SK-N-SH (cell line): ENCODE measurements at regions not wholly inside any gene's neighbourhood (a gene's known extent, or its start where the extent isn't known, plus 50 kb on each side); places are given as distances from the start of the nearest gene placed in this dataset.

ENCODE experiments used
- CTCF ChIA-PET: fragments of 300-600, 350-600 bp; formaldehyde crosslinking; extraction: SDS; loops from one replicate; lab custom pipeline; 2021; lab: Yijun Ruan, JAX
- POLR2A ChIA-PET: fragments of 350-600 bp; sonication (Branson Sonifier 250); formaldehyde crosslinking; extraction: SDS; loops from one replicate; lab custom pipeline; 2020; ENCODE audit warnings: antibody characterized with exemption, inconsistent platforms; lab: Yijun Ruan, JAX
- DNase-seq: peaks from one replicate; pipeline ENCODE4 v3.0.0; 2012
- H2AFZ ChIP-seq: fragments of 200-600 bp; sonication (generic); 2 replicates; pipeline ENCODE4 v1.8.1; 2016; ENCODE audit warnings: antibody characterized with exemption, mild to moderate bottlenecking, low read depth
- H3F3A ChIP-seq: fragments of 200-600 bp; sonication (generic); replicated peaks from 2 replicates; pipeline ENCODE3; 2016; ENCODE audit warnings: antibody characterized with exemption, mild to moderate bottlenecking; ENCODE audit not compliant: insufficient read depth
- H3K27ac ChIP-seq, 2 experiments: fragments of 200-500 bp in 1 of 2; fragments of 200-600 bp in 1 of 2; sonication (Bioruptor generic) in 1 of 2; sonication (generic), shearing (Covaris generic) in 1 of 2; 2 replicates each; pipeline versions ENCODE4 v1.5.1 to v1.6.1; 2014 to 2016; ENCODE audit warnings: low read depth in 2 of 2, inconsistent platforms in 1 of 2, low read length in 1 of 2, mild to moderate bottlenecking in 1 of 2, mixed read lengths in 1 of 2
- H3K27me3 ChIP-seq: fragments of 200-600 bp; sonication (generic), shearing (Covaris generic); 2 replicates; pipeline ENCODE4 v1.6.1; 2016; ENCODE audit warnings: mixed run types; ENCODE audit not compliant: insufficient read depth
- H3K36me3 ChIP-seq, 2 experiments: fragments of 200-500 bp in 1 of 2; fragments of 200-600 bp in 1 of 2; sonication (Bioruptor generic) in 1 of 2; sonication (generic) in 1 of 2; replicated peaks in 1 of 2; 2 replicates each; pipeline versions ENCODE3 to v1.5.1; 2014 to 2016; ENCODE audit warnings: low read length in 1 of 2, mild to moderate bottlenecking in 1 of 2; ENCODE audit not compliant: insufficient read depth in 2 of 2, control insufficient read depth in 1 of 2
- H3K4me1 ChIP-seq, 2 experiments: fragments of 200-500 bp in 1 of 2; fragments of 200-600 bp in 1 of 2; sonication (Bioruptor generic) in 1 of 2; sonication (generic), shearing (Covaris generic) in 1 of 2; 2 replicates each; pipeline versions ENCODE4 v1.5.1 to v1.6.1; 2014 to 2016; ENCODE audit warnings: low read depth in 1 of 2, low read length in 1 of 2, mixed run types in 1 of 2; ENCODE audit not compliant: insufficient read depth in 2 of 2, control insufficient read depth in 1 of 2
- H3K4me2 ChIP-seq: fragments of 200-600 bp; sonication (generic), shearing (Covaris generic); 2 replicates; pipeline ENCODE4 v1.6.1; 2017; ENCODE audit warnings: mixed run types
- H3K4me3 ChIP-seq, 2 experiments: fragments of 200-500 bp in 1 of 2; fragments of 200-600 bp in 1 of 2; sonication (Bioruptor generic) in 1 of 2; sonication (generic), shearing (Covaris generic) in 1 of 2; 2 replicates each; pipeline versions ENCODE4 v1.5.1 to v1.8.1; 2014 to 2016; ENCODE audit warnings: low read depth in 2 of 2, inconsistent platforms in 1 of 2, low read length in 1 of 2, mild to moderate bottlenecking in 1 of 2, mixed read lengths in 1 of 2, moderate library complexity in 1 of 2
- H3K79me2 ChIP-seq: fragments of 200-600 bp; sonication (generic); 2 replicates; pipeline ENCODE4 v1.8.1; 2017; ENCODE audit warnings: mild to moderate bottlenecking; ENCODE audit not compliant: insufficient read depth
- H3K9ac ChIP-seq: fragments of 200-600 bp; sonication (generic); 2 replicates; pipeline ENCODE4 v1.6.1; 2017; ENCODE audit warnings: mixed run types
- H3K9me2 ChIP-seq: fragments of 200-600 bp; sonication (generic); 2 replicates; pipeline ENCODE4 v1.6.1; 2017; ENCODE audit warnings: mixed run types
- H3K9me3 ChIP-seq: fragments of 200-600 bp; sonication (generic); 2 replicates; pipeline ENCODE4 v1.6.1; 2017; ENCODE audit warnings: mixed run types, mild to moderate bottlenecking, moderate library complexity
- H4K20me1 ChIP-seq: fragments of 200-600 bp; sonication (generic); 2 replicates; pipeline ENCODE4 v1.6.1; 2017; ENCODE audit warnings: mild to moderate bottlenecking, mixed run types; ENCODE audit not compliant: insufficient read depth
- CTCF ChIP-seq: fragments of 200-600 bp; sonication (generic); IDR thresholded peaks from 2 replicates; pipeline ENCODE4 v1.6.1; 2017; ENCODE audit warnings: antibody characterized with exemption, mild to moderate bottlenecking, moderate library complexity
- ELF1 ChIP-seq: IDR thresholded peaks from 2 replicates; pipeline ENCODE4 v1.4.0; 2012
- EP300 ChIP-seq, 2 experiments: IDR thresholded peaks; 2 replicates each; pipeline versions ENCODE4 v1.4.0 to v1.6.1; 2012; ENCODE audit warnings: borderline replicate concordance in 1 of 2, low read depth in 1 of 2, low read length in 1 of 2
- FOSL2 ChIP-seq: IDR thresholded peaks from 2 replicates; pipeline ENCODE4 v1.4.0; 2012; ENCODE audit warnings: low read depth, mild to moderate bottlenecking, moderate library complexity, borderline replicate concordance
- FOXJ3 ChIP-seq: sonication (generic); formaldehyde crosslinking; IDR thresholded peaks from 2 replicates; pipeline ENCODE4 v1.5.1; 2020; ENCODE audit warnings: mild to moderate bottlenecking, missing genetic modification reagents
- GABPA ChIP-seq: IDR thresholded peaks from 2 replicates; pipeline ENCODE4 v1.4.0; 2012; ENCODE audit warnings: low read depth, mild to moderate bottlenecking
- GATA2 ChIP-seq: sonication (generic); formaldehyde crosslinking; IDR thresholded peaks from 2 replicates; pipeline ENCODE4 v1.5.0; 2020; ENCODE audit warnings: mild to moderate bottlenecking, missing genetic modification reagents
- MEF2A ChIP-seq: IDR thresholded peaks from 2 replicates; pipeline ENCODE4 v1.4.0; 2012; ENCODE audit warnings: low read depth, borderline replicate concordance
- MXI1 ChIP-seq: IDR thresholded peaks from 2 replicates; pipeline ENCODE4 v1.6.1; 2012; ENCODE audit warnings: mild to moderate bottlenecking, low read depth, low read length, improper control_type of control experiment
- NFIC ChIP-seq: IDR thresholded peaks from 2 replicates; pipeline ENCODE4 v1.4.0; 2012; ENCODE audit warnings: borderline replicate concordance
- NRF1 ChIP-seq: IDR thresholded peaks from 2 replicates; pipeline ENCODE4 v1.6.1; 2012; ENCODE audit warnings: low read depth, mild to moderate bottlenecking, low read length
- POLR2AphosphoS5 ChIP-seq: IDR thresholded peaks from 2 replicates; pipeline ENCODE4 v1.6.1; 2012; ENCODE audit warnings: low read depth, low read length
- RAD21 ChIP-seq: IDR thresholded peaks from 2 replicates; pipeline ENCODE4 v1.6.1; 2012; ENCODE audit warnings: mild to moderate bottlenecking, low read length
- REST ChIP-seq: IDR thresholded peaks from 2 replicates; pipeline ENCODE4 v1.6.1; 2012; ENCODE audit warnings: mild to moderate bottlenecking, low read depth, low read length, moderate library complexity
- RFX5 ChIP-seq: IDR thresholded peaks from 2 replicates; pipeline ENCODE4 v1.6.1; 2012; ENCODE audit warnings: mild to moderate bottlenecking, improper control_type of control experiment, low read length
- RXRA ChIP-seq: IDR thresholded peaks from 2 replicates; pipeline ENCODE4 v1.4.0; 2012; ENCODE audit warnings: low read depth, mild to moderate bottlenecking, borderline replicate concordance
- SMC3 ChIP-seq: IDR thresholded peaks from 2 replicates; pipeline ENCODE4 v1.6.1; 2012; ENCODE audit warnings: low read depth, low read length, improper control_type of control experiment
- TAF1 ChIP-seq: IDR thresholded peaks from 2 replicates; pipeline ENCODE4 v1.6.1; 2012; ENCODE audit warnings: low read depth, mild to moderate bottlenecking, low read length, moderate library complexity, borderline replicate concordance
- USF2 ChIP-seq: fragments of 150-350 bp; IDR thresholded peaks from 2 replicates; pipeline ENCODE4 v1.6.1; 2017; ENCODE audit warnings: antibody characterized with exemption, low read length, low read depth, borderline replicate concordance
- ZBTB33 ChIP-seq: IDR thresholded peaks from 2 replicates; pipeline ENCODE4 v1.4.0; 2012; ENCODE audit warnings: low read depth, borderline replicate concordance
- WGBS: methylation state at CpG from one replicate; pipeline ENCODE4 v1.1.6; 2017; ENCODE audit warnings: low lambda C conversion rate; 5-methylcytosine and 5-hydroxymethylcytosine counted together

DNA sequence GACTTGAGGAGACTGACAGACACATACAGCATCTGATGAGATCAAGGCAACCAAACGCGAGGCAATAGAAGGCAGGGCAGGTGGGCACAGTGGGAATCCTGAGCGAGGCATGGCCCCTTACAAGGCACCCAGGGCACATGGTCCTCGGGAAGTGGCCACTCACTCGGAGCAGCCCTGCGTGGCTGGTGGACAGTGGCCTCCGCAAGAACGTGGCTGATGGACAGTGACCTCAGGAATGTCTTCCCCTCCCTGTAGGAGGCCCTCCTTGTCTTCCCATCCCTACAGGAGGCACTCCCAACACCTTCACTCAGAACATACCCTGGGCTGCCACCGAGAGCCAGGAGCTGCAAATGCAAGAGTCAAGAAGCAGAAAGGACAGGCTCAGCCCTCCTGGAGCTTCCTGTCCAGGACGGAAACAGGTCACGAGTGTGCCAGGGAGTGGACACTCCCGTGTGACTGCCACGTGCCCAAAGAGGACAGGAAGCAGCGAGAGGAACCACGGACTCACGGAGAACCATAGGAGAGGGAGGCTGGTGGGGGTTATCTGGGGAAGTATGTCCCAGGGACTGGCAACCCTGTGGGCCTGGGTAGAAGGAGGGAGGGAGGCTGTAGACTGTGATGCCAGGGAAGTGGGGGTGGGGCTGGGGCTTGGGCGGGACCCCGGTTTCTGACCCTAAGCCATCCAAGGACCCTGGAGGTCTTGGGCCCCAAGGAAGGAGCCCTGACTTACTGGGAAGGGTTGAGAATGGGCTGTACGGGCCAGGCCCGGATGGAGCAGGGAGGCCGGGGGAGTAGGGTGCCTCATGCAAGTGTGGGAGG, 321.9 kb upstream of the IRX4 start:
- H3K4me1 ChIP-seq = no peaks in the 10 kb centered on the region
- no peak overlapping the region for H3K4me3 ChIP-seq
- no peak overlapping the region for H2AFZ ChIP-seq
- no peaks in the 10 kb centered on the region for H3K9me2 ChIP-seq
- no peaks in the 10 kb centered on the region for H4K20me1 ChIP-seq
- no peaks in the 10 kb centered on the region for H3K9me3 ChIP-seq
- DNase-seq = no peak
- peaks cover 61% of the 10 kb centered on the region for H3K27me3 ChIP-seq
- WGBS = 8% methylated on average over 21 of the region's 21 CpGs
- CTCF ChIA-PET = no interaction called here
- no peak overlapping the region for H3K4me2 ChIP-seq
- H3K27ac ChIP-seq = no peak overlapping the region
- no peak for TF ChIP-seq SMC3
- TF ChIP-seq NFIC = no peak
- TF ChIP-seq FOSL2 = no peak
- no peak for TF ChIP-seq ELF1
- TF ChIP-seq USF2 = no peak
- TF ChIP-seq EP300 (IDR thresholded peaks at IDR 0.05; ENCODE audit: borderline replicate concordance in 1 of 2, low read depth in 1 of 2, low read length in 1 of 2) = no peak
- no peak for TF ChIP-seq RAD21
- no peak for TF ChIP-seq FOXJ3 (CRISPR knock-in tag)
- no peak for TF ChIP-seq TAF1
- TF ChIP-seq POLR2AphosphoS5 = no peak
- no peak for TF ChIP-seq ZBTB33
- TF ChIP-seq RXRA = no peak
- TF ChIP-seq REST = no peak
- TF ChIP-seq CTCF = no peak
- TF ChIP-seq RFX5 = no peak
- TF ChIP-seq GATA2 (CRISPR knock-in tag) = no peak
- TF ChIP-seq MEF2A = no peak
- TF ChIP-seq MXI1 = no peak
- TF ChIP-seq NRF1 = no peak
- no peak for TF ChIP-seq GABPA
- TF ChIP-seq, all 33 proteins: peak for 0
- H3F3A ChIP-seq = no peaks in the 10 kb centered on the region
- H3K36me3 ChIP-seq = no peaks in the 10 kb centered on the region
- POLR2A ChIA-PET = no interaction called here
- no peaks in the 10 kb centered on the region for H3K79me2 ChIP-seq
- H3K9ac ChIP-seq = no peak overlapping the region
